Glomerular visceral epithelial cell (primary cell): ENCODE measurements at regions not wholly inside any gene's neighbourhood (a gene's known extent, or its start where the extent isn't known, plus 50 kb on each side); places are given as distances from the start of the nearest gene placed in this dataset.
"Not testable (repeated sequence)": the region's sequence is repeated elsewhere in the genome, so short reads cannot be mapped to it uniquely, and the experiment has no call there.

Experiments
- DNase-seq: peaks from one replicate; pipeline ENCODE4 v3.0.0-alpha.2; 2016; ENCODE audit errors: extremely low spot score

- DNase-seq: no peak
Measured at GRCh38 chr21:25240974-25241373, 366.3 kb downstream of the MRPL39 start.

DNA sequence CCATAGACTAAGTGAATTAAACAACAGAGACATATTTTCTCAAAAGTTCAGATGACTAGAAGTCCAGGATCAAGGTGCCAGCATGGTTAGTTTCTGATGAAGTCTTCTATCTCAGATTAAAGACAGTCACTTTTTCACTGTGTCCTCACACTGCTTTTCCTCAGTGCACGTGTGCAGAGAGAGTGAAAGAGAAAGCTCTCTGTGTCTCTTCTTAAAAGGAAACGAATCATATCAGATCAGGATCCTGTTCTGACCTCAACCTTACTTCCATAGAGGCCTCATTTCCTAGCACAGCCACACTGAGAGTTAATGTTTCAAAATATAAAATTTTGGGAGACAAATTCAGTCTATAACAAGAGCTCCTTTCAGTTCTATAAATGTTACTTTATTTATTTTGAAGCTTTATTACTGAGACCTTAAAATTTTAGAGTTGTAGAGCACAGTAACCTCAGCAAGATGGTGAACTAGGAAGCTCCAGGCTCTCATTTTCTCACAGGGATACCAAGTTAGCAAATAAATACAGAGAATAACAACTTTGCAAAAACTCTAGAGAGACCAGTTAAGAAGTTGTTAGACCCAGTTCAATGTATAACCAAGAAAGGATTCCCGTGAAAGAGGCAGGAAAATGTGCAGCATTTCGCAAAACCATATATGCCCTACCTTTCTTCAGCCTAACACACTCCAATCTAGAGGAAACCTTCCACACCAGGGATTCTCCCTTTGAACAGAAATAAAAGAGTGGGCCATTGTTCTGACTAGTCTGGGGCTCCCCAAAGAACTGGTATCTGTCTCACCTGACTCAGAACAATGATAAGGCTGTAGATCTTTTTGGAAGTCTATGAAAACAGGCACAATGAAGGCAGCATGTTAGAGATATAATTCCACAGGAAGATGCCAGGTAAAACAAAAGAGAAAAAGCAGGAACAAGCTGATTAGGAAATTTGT is 372.2 kb downstream of the MRPL39 start:
- DNase-seq: no peak

DNA sequence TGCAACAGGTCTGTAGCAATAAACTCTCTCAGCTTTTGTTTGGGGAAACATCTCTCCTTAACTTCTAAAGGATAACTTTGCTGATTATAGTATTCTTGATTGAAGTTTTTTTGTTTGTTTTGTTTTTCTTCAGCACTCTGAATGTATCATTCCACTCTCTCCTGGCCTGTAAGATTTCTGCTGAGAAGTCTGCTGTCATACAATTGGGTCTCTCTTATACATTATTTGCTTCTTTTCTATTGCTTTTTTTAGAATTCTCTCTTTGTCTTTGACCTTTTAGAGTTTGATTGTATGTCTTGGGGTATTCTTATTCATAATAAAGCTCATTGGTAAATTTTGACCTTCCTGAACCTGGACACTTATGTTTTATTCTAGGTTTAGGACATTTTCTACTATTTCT is 386.3 kb downstream of the MRPL39 start:
- no peak for DNase-seq

- DNase-seq: no peak
Measured at GRCh38 chr21:25220169-25220568, 387.1 kb downstream of the MRPL39 start.

DNA sequence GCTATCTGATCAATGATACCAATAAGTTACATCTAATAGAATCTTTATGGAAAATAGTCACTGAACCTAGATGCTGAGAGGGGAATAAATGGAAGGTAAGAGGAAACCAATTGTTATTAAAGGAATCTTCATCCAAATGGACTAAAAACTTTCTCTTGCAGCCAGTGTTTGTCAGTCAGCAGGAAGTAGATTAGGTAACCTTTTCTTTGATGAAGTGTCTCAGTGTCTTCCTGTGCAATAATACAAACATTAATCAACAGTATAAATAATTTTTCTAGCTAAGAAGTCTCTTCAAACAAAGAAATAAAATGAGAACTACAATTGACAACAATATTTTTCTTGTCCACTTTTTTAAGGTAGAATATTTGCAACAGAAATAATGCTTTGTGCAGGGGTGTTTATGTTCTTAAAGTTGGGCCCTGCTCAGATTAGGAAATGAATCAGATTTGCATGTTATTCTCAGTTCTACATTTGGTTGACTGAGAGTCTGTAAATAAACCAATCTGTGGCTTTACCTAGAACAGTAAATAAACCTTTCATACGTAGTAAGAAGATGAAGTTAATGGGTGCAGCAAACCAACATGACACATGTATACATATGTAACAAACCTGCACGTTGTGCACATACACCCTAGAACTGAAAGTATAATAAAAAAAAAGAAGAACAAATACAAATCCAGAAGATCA is 391.4 kb downstream of the MRPL39 start:
- no peak for DNase-seq

DNA sequence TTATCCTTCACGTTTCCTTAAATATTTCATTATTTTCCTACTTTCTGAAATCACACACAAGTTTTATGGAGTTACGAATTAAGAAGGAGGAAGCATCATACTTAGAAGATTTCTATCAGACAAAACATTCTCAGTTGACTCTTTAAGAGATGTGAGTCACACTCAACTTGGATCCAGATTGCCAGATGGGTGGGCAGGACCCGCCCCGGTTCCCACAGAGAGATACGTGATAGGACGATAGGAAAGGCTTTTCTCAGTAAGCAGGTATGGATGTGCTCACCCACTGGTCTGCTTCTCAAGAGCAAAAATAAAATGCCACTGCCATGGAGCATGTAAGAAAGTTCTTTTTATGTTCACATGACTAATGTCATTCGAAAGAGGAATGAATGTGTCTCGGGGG is 392.6 kb downstream of the MRPL39 start:
- no peak for DNase-seq

DNA sequence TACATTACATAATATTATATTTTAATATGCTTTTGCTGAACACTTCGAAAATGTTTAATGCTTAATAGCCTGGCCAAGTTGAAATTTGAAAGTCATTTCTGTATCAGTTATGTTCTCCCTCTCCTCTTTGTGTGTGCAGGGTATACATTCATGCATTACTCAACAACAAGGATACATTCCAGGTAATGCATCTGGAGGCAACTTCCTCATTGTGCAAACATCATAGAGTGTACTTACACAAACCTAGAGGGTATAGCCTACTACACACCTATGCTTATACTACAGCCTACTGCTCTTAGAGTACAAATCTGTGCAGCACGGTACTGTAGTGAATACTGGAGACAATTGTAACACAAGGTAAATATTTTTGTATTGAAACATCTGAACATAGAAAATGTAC is 407.3 kb downstream of the MRPL39 start:
- no peak for DNase-seq

DNA sequence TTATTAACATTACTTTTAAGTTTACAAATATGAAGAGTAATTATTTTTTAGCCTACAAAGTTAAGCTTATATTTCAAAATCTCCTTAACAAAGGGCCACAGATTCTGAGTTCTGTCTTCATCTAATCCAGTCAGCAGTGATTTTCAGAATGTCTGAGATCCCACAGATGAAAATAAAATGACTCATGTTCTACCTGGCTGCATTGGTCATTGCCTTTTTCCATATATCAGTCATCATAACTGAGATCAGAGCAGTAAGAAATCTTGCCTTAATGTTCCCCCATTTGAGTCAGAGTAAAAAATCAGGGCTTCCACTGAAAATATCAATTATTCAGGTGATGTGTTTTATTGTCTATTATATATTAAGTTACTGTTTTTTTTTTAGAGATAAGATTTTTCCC is 416.1 kb downstream of the MRPL39 start:
- peak; percentile 32 for DNase-seq

DNA sequence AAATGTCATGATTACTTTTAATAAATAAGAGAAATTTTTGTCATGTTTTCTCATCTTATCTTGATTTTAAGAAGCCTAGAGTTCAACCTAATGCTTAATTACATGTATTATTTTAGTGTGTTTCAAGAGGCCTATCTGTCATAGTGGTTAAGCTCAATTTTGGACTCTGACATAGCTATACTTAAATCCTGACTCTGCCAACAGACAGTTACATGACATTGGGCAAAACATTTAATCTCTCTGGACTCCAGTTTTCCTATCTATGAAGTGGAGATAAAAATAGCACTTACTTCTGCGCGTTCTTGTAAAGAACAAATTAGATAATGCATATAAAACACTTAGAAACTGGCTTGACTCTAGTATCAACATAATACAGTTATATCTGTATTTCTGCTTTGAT is 417.8 kb downstream of the MRPL39 start:
- no peak for DNase-seq

DNA sequence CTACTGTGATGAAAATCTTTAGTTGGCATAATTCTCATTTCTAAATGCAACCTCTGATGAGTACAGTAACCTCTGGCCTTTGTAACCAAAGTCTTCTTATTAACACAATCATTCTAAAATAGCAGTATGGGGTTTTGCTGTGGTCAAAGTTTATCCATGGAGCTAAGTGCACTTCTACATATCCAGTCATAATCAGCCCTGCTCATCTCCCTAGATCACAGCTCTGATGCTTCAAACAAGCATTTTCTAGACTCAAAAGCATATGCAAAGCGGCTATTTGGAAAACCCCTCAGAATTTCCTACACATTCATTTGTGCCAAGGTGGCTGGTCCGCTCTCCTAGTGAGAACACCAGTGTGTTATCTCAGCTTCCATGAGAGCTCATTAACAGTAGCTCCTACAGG is 418.6 kb downstream of the MRPL39 start:
- DNase-seq: peak; percentile 25

GRCh38 chr21:25186273-25186672 is 421.0 kb downstream of the MRPL39 start:
- DNase-seq: peak; percentile 31

DNA sequence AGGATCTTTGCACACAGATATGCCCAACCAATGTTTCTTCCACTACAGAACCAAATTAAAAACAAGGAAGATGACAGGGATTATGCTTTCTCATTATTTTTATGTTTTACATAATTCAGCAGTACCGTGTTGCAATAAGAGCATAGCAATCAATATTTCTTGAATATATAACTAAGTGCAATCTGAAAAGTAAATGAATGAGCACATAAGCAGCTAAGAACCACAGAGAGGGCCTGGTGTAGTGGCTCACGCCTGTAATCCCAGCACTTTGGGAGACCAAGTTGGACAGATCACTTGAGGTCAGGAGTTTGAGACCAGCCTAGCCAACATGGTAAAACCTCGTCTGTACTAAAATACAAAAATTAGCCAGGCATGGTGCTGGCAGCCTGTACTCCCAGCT is 423.7 kb downstream of the MRPL39 start:
- DNase-seq: no peak

DNA sequence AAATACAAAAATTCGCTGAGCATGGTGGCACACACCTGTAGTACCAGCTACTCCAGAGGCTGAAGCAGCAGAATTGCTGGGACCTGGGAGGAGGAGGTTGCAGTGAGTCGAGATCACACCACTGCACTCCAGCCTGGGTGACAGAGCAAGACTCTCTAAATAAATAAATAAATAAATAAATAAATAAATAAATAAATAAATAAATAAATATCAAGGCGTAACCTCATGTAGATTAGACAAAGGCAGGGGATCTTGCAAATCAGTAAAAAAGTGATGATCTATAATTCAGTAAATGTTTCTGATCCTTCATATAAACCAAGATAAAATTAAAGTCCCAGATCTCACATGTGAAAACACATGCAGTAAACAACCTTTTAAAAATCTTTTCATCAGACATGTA is 425.6 kb downstream of the MRPL39 start:
- DNase-seq: not testable (repeated sequence)

- no peak for DNase-seq
Measured at GRCh38 chr21:25179116-25179515, 428.2 kb downstream of the MRPL39 start.

DNA sequence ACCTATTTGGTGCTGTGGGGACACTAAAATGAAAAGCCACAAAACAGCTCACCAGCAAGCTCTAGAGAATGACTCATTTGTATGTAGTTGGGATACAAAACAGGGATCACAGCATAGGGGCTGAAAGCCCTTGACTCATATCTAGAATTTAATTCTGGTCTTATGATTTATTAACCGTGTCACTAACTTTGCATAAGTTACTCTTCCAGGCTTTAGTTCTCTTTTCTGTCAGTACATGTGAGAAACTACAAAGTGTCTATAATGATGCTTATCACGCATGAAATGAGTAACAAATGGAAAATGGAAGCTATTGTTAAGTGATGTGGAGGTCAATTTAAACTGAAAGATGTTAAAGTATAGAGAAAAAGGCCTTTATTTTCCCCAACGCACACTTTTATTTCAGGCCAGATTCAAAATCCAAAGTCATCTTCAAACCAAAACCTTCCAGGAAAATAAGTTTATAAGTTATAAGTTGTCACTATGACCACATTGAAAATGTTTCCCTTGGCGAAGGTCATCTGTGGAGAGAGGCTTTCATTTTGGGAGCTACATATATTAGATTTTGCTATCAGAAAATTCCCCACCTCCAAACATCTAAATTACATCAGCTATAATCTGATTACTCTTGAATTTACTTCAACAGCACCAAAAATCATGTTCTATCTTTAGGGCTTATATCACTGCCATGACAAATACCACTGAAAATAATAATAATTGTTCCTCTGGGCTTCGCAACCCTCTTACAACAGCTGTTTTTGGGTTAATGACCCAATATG is 430.5 kb downstream of the MRPL39 start:
- peak; percentile 34 for DNase-seq

- no peak for DNase-seq
Measured at GRCh38 chr21:25175938-25176337, 431.3 kb downstream of the MRPL39 start.

DNA sequence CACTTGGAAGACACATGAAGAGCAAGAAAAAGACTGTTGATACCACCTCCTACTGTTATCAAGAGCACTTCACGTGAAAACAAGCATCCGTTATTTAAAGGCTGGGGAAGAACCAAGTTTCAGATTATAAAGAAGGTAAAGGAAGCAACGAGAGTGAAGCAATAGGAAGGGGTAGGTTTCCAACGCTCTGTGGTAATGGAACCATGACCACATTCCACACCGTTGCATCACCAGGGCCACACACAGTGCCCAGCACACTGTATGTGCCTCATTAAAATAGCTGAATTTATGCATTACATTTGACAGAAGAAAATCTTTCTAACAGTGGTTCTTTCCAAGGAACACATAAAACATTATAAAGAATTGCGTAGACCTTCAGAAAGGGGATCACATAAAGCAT is 435.8 kb downstream of the MRPL39 start:
- DNase-seq: peak; percentile 69

DNA sequence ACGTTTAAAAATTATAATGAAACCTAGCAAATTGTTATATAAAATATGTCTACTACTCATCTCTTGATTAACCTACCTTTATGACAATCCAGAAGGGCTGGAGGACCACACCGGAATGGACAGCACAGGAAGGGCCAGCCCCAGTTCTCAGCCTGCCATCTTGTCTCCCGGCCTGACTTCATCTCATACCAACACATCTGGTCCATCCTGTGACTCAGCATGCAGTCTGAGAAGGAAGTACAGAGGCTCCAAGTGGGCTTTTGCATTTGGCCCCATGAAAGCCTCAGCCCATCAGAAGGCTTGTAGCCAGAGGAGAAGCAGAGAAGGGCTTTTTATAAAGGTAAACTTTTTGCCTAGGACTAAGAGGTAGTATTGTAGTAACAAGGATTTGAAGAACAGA is 436.6 kb downstream of the MRPL39 start:
- no peak for DNase-seq

GRCh38 chr21:25169370-25169769 is 437.9 kb downstream of the MRPL39 start:
- no peak for DNase-seq

DNA sequence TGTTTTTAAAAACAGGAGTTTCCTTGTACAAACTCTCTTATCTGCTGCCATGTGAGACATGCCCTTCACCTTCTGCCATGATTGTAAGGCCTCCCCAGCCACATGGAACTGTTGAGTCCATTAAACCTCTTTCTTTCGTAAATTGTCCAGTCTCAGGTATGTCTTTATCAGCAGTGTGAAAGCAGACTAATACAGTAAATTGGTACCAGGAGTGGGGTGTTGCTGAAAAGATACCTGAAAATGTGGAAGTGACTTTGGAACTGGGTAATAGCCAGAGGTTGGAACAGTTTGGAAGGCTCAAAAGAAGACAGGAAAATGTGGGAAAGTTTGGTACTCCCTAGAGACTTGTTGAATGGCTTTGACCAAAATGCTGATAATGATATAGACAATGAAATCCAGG is 440.4 kb downstream of the MRPL39 start:
- DNase-seq: not testable (repeated sequence)

DNA sequence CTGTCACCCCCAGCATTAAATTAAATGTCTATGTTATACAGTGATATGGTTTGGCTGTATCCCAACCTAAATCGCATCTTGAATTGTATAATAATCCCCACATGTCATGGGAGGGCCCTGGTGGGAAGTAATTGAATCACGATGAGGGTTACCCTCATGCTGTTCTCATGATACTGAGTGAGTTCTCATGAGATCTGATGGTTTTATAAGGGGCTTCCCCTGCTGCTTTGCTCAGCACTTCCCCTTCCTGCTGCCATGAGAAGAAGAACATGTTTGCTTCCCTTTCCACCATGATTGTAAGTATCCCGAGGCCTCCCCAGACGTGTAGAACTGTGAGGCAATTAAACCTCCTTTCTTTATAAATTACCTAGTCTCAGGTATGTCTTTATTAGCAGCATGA is 445.7 kb downstream of the MRPL39 start:
- DNase-seq: no peak

DNA sequence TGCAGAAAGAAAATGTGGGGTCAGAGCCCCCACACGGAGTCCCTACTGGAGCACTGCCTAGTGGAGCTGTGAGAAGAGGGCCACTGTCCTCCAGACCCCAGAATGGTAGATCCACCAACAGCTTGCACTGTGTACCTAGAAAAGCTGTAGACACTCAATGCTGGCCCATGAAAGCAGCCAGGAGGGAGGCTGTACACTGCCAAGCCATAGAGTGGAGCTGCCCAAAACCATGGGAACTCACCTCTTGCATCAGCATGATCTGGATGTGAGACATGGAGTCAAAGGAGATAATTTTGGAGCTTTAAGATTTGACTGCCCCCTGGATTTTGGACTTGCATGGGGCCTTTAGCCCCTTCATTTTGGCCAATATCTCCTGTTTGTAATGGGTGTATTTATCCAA is 452.3 kb downstream of the MRPL39 start:
- not testable (repeated sequence) for DNase-seq
